Neural cell (in vitro differentiated cells): ENCODE measurements at regions not wholly inside any gene's neighbourhood (a gene's known extent, or its start where the extent isn't known, plus 50 kb on each side); places are given as distances from the start of the nearest gene placed in this dataset.

Source experiments
- CTCF ChIP-seq: fragments of 450-650 bp; IDR thresholded peaks from 2 replicates; pipeline ENCODE4 v1.5.1; 2014; ENCODE audit warnings: antibody characterized with exemption, mild to moderate bottlenecking, moderate library complexity; ENCODE audit not compliant: poor library complexity, severe bottlenecking
- EP300 ChIP-seq: fragments of 450-650 bp; conservative IDR thresholded peaks from 2 replicates; pipeline ENCODE4 v1.6.1; 2014; ENCODE audit warnings: antibody characterized with exemption, mild to moderate bottlenecking, moderate library complexity; ENCODE audit not compliant: poor library complexity, severe bottlenecking
- EZH2 ChIP-seq: fragments of 200-600, 300-800 bp; shearing (Covaris generic), sonication (generic); IDR thresholded peaks from 2 replicates; pipeline ENCODE4 v1.6.1; 2014; ENCODE audit warnings: antibody characterized with exemption, low read length, borderline replicate concordance, mild to moderate bottlenecking; ENCODE audit not compliant: insufficient read depth, poor library complexity, severe bottlenecking
- POLR2AphosphoS5 ChIP-seq: IDR thresholded peaks from 2 replicates; pipeline ENCODE4 v1.6.1; 2012
- REST ChIP-seq: IDR thresholded peaks from 2 replicates; pipeline ENCODE4 v1.6.1; 2012; ENCODE audit warnings: borderline replicate concordance
- TAF1 ChIP-seq: IDR thresholded peaks from 2 replicates; pipeline ENCODE4 v1.6.1; 2012; ENCODE audit warnings: low read depth

GRCh38 chr6:113750151-113750855 lies 106.8 kb upstream of the MARCKS start:
- TF ChIP-seq EP300 (no peak), CTCF (no peak), TAF1 (no peak), REST (no peak), POLR2AphosphoS5 (no peak), EZH2 (no peak)
